CD4-positive, alpha-beta T cell (primary cell): ENCODE measurements at regions not wholly inside any gene's neighbourhood (a gene's known extent, or its start where the extent isn't known, plus 50 kb on each side); places are given as distances from the start of the nearest gene placed in this dataset.

Experiments used
- ATAC-seq: fragments of 200-7000 bp; cut with Tn5 transposase; one replicate; pipeline ENCODE4 v1.10.0; 2022; ENCODE audit warnings: mild to moderate bottlenecking; ENCODE audit not compliant: poor library complexity
- CTCF ChIA-PET: fragments of 350-600 bp; sonication (Branson Sonifier 250); formaldehyde crosslinking; loops from one replicate; lab custom pipeline; 2021; ENCODE audit warnings: antibody characterized with exemption, inconsistent platforms; lab: Charles Lee
- POLR2A ChIA-PET: fragments of 350-600 bp; sonication (Branson Sonifier 250); formaldehyde crosslinking; loops from one replicate; lab custom pipeline; 2021; ENCODE audit warnings: antibody characterized with exemption, inconsistent platforms; lab: Charles Lee
- DNase-seq, 14 experiments: peaks; one replicate each; pipeline ENCODE4 v3.0.0-alpha.2; 2013 to 2020; ENCODE audit warnings: mixed read lengths in 2 of 14
- H3K27ac ChIP-seq, 2 donors: one replicate each; pipeline versions ENCODE4 v1.5.1 to v1.7.0; 2013; ENCODE audit warnings: low read length in 2 of 2, low read depth in 1 of 2, mild to moderate bottlenecking in 1 of 2
- H3K27me3 ChIP-seq, 2 experiments: 1 replicate in 1 of 2; 2 replicates in 1 of 2; pipeline versions ENCODE4 v1.6.1 to v1.7.0; 2013; ENCODE audit warnings: low read length in 2 of 2, control low read depth in 1 of 2, mild to moderate bottlenecking in 1 of 2, moderate library complexity in 1 of 2; ENCODE audit not compliant: insufficient read depth in 2 of 2, control insufficient read depth in 1 of 2
- H3K36me3 ChIP-seq: one replicate; pipeline ENCODE4 v1.6.1; 2013; ENCODE audit warnings: low read length, control low read depth; ENCODE audit not compliant: insufficient read depth
- H3K4me1 ChIP-seq: one replicate; pipeline ENCODE4 v1.6.1; 2013; ENCODE audit warnings: low read length, control low read depth; ENCODE audit not compliant: insufficient read depth
- H3K4me3 ChIP-seq: one replicate; pipeline ENCODE4 v1.5.1; 2013; ENCODE audit warnings: mild to moderate bottlenecking, low read length, moderate library complexity
- H3K9me3 ChIP-seq, 2 experiments: 1 replicate in 1 of 2; 2 replicates in 1 of 2; pipeline versions ENCODE4 v1.6.1 to v1.7.0; 2013; ENCODE audit warnings: low read length in 2 of 2, mild to moderate bottlenecking in 2 of 2, control low read depth in 1 of 2, moderate library complexity in 1 of 2; ENCODE audit not compliant: control insufficient read depth in 1 of 2, insufficient read depth in 1 of 2
- H3K27ac Mint-ChIP-seq: one replicate; pipeline ENCODE4 v1.8.0; 2020; ENCODE audit warnings: mixed read lengths
- H3K27me3 Mint-ChIP-seq: one replicate; pipeline ENCODE4 v1.8.0; 2021; ENCODE audit warnings: mixed read lengths
- H3K36me3 Mint-ChIP-seq: one replicate; pipeline ENCODE4 v1.8.0; 2021; ENCODE audit warnings: low read depth, mixed read lengths
- H3K4me1 Mint-ChIP-seq: one replicate; pipeline ENCODE4 v1.8.0; 2021; ENCODE audit warnings: low read depth, mixed read lengths
- H3K4me3 Mint-ChIP-seq: one replicate; pipeline ENCODE4 v1.8.0; 2020; ENCODE audit warnings: mild to moderate bottlenecking, mixed read lengths
- H3K9me3 Mint-ChIP-seq: one replicate; pipeline ENCODE4 v1.8.0; 2020; ENCODE audit warnings: mixed read lengths
- intact Hi-C, 2 experiments: fragments of 100-400 bp; cut with DNase I in 1 of 2; cut with micrococcal nuclease in 1 of 2; formaldehyde crosslinking; loops; one replicate each; pipeline versions ENCODE4 v1.15.1 to v1.9.0; 2023 to 2025; cut with DNase I, micrococcal nuclease
- TF ChIP-seq, protein P1 (sequence below): fragments of 200-600 bp; IDR thresholded peaks from one replicate; pipeline ENCODE4 v1.8.0; 2022; ENCODE audit warnings: antibody characterized with exemption, mild to moderate bottlenecking

DNA sequence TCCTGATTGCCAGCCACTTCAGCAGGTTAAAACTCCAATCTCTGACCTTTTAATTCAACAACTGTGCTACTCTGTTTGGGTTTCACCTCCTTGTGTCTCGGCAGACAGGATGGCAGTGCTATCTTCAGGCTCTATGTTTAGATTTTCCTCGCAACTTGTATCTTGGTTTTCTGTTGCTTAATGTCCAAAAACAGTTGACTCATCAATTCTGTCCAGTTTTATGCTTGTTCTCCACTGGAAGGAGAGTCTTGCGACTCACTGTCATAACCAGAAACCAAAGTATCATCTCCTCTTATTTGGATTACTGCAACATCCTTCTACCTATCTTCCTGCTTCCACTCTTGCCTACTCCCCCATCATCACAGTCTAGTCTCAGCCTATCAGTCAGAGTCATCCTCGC is 130.9 kb upstream of the ADAMTS16 start:
- H3K36me3 Mint-ChIP-seq: no peaks in the 10 kb centered on the region
- Histone ChIP-seq H3K9me3 (no peaks in the 10 kb centered on the region), H3K27me3 (no peaks in the 10 kb centered on the region), H3K27ac (no peak overlapping the region), H3K4me3 (no peak overlapping the region), H3K36me3 (no peaks in the 10 kb centered on the region), H3K4me1 (no peaks in the 10 kb centered on the region)
- intact Hi-C loops: no loop called here
- H3K9me3 Mint-ChIP-seq: peaks cover 13% of the 10 kb centered on the region
- ATAC-seq: no peak
- ChIA-PET CTCF (no interaction called here), POLR2A (no interaction called here)
- no peak overlapping the region for H3K27ac Mint-ChIP-seq
- no peaks in the 10 kb centered on the region for H3K4me1 Mint-ChIP-seq
- TF ChIP-seq, protein P1, sequence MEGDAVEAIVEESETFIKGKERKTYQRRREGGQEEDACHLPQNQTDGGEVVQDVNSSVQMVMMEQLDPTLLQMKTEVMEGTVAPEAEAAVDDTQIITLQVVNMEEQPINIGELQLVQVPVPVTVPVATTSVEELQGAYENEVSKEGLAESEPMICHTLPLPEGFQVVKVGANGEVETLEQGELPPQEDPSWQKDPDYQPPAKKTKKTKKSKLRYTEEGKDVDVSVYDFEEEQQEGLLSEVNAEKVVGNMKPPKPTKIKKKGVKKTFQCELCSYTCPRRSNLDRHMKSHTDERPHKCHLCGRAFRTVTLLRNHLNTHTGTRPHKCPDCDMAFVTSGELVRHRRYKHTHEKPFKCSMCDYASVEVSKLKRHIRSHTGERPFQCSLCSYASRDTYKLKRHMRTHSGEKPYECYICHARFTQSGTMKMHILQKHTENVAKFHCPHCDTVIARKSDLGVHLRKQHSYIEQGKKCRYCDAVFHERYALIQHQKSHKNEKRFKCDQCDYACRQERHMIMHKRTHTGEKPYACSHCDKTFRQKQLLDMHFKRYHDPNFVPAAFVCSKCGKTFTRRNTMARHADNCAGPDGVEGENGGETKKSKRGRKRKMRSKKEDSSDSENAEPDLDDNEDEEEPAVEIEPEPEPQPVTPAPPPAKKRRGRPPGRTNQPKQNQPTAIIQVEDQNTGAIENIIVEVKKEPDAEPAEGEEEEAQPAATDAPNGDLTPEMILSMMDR: no peak
- no peak overlapping the region for H3K4me3 Mint-ChIP-seq
- no peaks in the 10 kb centered on the region for H3K27me3 Mint-ChIP-seq
- DNase-seq: no peak

DNA sequence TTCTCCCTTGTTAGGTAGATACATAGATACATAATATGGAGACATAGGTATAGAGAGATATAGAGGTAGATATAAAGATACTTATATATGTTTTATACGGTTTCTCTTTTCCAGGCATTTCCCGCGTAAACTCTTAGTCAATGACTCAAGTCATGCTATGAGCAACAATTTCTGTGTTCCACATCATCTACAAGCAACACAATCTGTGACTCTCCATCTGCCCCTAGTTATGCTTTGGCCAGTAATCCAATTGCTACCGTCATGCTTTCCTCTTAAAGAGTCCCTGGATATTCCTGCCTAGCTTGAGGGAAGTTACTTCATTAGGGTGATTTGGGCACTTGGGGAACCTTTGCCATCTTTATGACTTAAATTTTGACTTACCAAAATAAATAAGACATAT is 129.0 kb upstream of the ADAMTS16 start:
- Mint-ChIP-seq H3K9me3 (peaks cover 12% of the 10 kb centered on the region), H3K27me3 (no peaks in the 10 kb centered on the region), H3K4me1 (no peaks in the 10 kb centered on the region), H3K27ac (no peak overlapping the region), H3K36me3 (no peaks in the 10 kb centered on the region), H3K4me3 (no peak overlapping the region)
- CTCF ChIA-PET: no interaction called here
- H3K9me3 ChIP-seq: no peaks in the 10 kb centered on the region
- no peaks in the 10 kb centered on the region for H3K4me1 ChIP-seq
- TF ChIP-seq, protein P1: no peak
- no peak overlapping the region for H3K4me3 ChIP-seq
- intact Hi-C loops: no loop called here
- ATAC-seq: no peak
- DNase-seq: no peak
- no peaks in the 10 kb centered on the region for H3K27me3 ChIP-seq
- no peaks in the 10 kb centered on the region for H3K36me3 ChIP-seq
- POLR2A ChIA-PET: no interaction called here
- no peak overlapping the region for H3K27ac ChIP-seq

DNA sequence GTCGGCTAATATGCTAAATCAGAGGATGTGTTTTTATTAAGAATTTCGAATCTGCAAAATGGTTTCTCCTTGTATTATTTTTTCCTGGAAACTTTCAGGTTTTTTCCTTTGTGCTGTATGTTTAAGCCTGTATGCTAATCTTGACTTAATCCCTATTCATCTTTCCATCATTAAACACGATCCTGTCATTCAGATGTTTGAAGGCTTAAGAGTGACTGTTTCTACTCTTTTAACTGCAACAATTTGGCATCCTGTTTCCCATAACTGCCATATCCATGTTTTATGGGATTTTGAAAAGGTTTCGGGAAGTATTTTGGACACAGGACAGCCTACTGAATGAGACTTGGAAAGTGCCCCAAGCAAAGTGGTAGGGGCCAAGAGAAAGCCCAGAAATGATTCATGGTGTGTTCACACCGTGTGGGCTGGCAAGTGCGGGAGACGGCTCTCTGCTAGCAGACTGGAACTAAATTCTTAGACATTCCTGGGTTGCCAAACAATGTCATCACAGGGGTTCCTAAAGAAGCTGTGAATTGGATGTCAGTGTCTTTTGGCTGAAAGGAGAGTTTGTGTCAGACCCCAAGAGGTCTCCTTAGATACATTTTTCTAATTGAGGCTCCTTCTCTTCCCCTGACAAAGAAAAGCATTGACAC is 125.4 kb upstream of the ADAMTS16 start:
- no peaks in the 10 kb centered on the region for H3K27me3 ChIP-seq
- H3K9me3 ChIP-seq: peaks cover 0 to 10% of the 10 kb centered on the region in 2 experiments
- H3K9me3 Mint-ChIP-seq: peaks cover 16% of the 10 kb centered on the region
- H3K4me1 ChIP-seq: no peaks in the 10 kb centered on the region
- H3K4me3 Mint-ChIP-seq: no peak overlapping the region
- no peak for ATAC-seq
- H3K36me3 Mint-ChIP-seq: no peaks in the 10 kb centered on the region
- no peak for DNase-seq
- TF ChIP-seq, protein P1: no peak
- no peak overlapping the region for H3K27ac Mint-ChIP-seq
- no peaks in the 10 kb centered on the region for H3K27me3 Mint-ChIP-seq
- intact Hi-C loops: no loop called here
- ChIA-PET CTCF (no interaction called here), POLR2A (no interaction called here)
- no peaks in the 10 kb centered on the region for H3K4me1 Mint-ChIP-seq
- no peak overlapping the region for H3K27ac ChIP-seq
- no peak overlapping the region for H3K4me3 ChIP-seq
- H3K36me3 ChIP-seq: no peaks in the 10 kb centered on the region
